ENCODE measurements at regions not wholly inside any gene's neighbourhood (a gene's known extent, or its start where the extent isn't known, plus 50 kb on each side); places are given as distances from the start of the nearest gene placed in this dataset.

GRCh38 chr6:103284835-103285234, 1574.9 kb downstream of the HACE1 start:
- no peak for DNase-seq (ENCODE audit: extremely low spot score)
- Histone ChIP-seq H3K36me3 (ENCODE audit: insufficient read depth) (no peaks in the 10 kb centered on the region), H3K4me3 (ENCODE audit: low read depth, low read length) (no peak overlapping the region), H3K4me1 (ENCODE audit: insufficient read depth) (no peaks in the 10 kb centered on the region), H3K27ac (ENCODE audit: low read depth) (no peak overlapping the region)
- WGBS, result 32% methylated on average over 2 of the region's 2 CpGs

- H3K4me3 ChIP-seq (ENCODE audit: low read depth, low read length), result no peak overlapping the region
- 87% methylated on average over 2 of the region's 2 CpGs for WGBS
- no peaks in the 10 kb centered on the region for H3K4me1 ChIP-seq (ENCODE audit: insufficient read depth)
- H3K36me3 ChIP-seq (ENCODE audit: insufficient read depth), result no peaks in the 10 kb centered on the region
- no peak for DNase-seq (ENCODE audit: extremely low spot score)
- no peak overlapping the region for H3K27ac ChIP-seq (ENCODE audit: low read depth)
Measured at GRCh38 chr6:103280417-103280816, 1579.3 kb downstream of the HACE1 start.

GRCh38 chr6:103277936-103278335, 1581.8 kb downstream of the HACE1 start:
- 43% methylated on average over 1 of the region's 1 CpG for WGBS
- no peak overlapping the region for H3K27ac ChIP-seq (ENCODE audit: low read depth)
- H3K36me3 ChIP-seq (ENCODE audit: insufficient read depth), result no peaks in the 10 kb centered on the region
- no peak overlapping the region for H3K4me3 ChIP-seq (ENCODE audit: low read depth, low read length)
- no peaks in the 10 kb centered on the region for H3K4me1 ChIP-seq (ENCODE audit: insufficient read depth)
- DNase-seq (ENCODE audit: extremely low spot score), result no peak

GRCh38 chr6:103273048-103273447, 1586.7 kb downstream of the HACE1 start:
- no peak for DNase-seq (ENCODE audit: extremely low spot score)
- no peak overlapping the region for H3K27ac ChIP-seq (ENCODE audit: low read depth)
- H3K36me3 ChIP-seq (ENCODE audit: insufficient read depth), result no peaks in the 10 kb centered on the region
- 25% methylated on average over 1 of the region's 1 CpG for WGBS
- no peaks in the 10 kb centered on the region for H3K4me1 ChIP-seq (ENCODE audit: insufficient read depth)
- H3K4me3 ChIP-seq (ENCODE audit: low read depth, low read length), result no peak overlapping the region

DNA sequence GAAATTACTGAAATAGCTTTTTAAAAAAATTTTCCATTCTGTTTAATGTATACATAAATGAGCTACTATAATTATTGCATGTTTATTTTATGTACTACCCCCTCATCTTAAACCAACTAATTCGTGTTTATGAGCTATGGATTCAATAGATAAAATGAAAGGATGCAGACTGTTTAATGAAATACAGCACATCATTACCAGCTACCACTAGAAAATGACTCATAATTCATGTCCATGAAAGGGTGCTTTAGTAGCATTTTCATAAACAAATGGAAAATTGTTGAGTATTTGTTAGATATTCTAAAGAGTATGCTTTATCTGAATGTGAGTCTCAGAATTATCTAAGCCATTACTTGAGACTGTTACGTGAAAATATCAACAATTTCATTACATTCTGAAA, 1590.1 kb downstream of the HACE1 start:
- DNase-seq (ENCODE audit: extremely low spot score), result no peak
- Histone ChIP-seq H3K27ac (ENCODE audit: low read depth) (no peak overlapping the region), H3K36me3 (ENCODE audit: insufficient read depth) (no peaks in the 10 kb centered on the region), H3K4me3 (ENCODE audit: low read depth, low read length) (no peak overlapping the region), H3K4me1 (ENCODE audit: insufficient read depth) (no peaks in the 10 kb centered on the region)
- WGBS, result 41% methylated on average over 2 of the region's 2 CpGs

DNA sequence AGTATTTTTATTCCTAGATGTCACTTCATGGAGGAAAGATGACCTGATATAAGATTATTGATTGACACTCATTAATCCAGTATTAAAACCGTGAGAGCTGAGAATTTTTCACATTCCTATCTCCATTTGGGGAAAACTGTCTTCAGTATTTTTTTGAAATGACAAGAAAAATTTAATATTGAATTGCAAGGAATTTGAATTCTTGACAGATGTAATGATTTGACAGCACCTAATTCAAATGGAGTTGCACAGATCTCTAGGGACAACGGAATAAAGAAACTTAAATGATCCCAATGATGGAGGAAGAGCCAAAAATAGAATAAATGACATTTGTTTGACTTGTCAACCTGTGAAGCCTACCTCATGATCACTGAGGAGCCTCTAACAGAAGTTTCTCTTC, 1591.4 kb downstream of the HACE1 start:
- no peak overlapping the region for H3K27ac ChIP-seq (ENCODE audit: low read depth)
- no peak for DNase-seq (ENCODE audit: extremely low spot score)
- no peak overlapping the region for H3K4me3 ChIP-seq (ENCODE audit: low read depth, low read length)
- H3K4me1 ChIP-seq (ENCODE audit: insufficient read depth), result no peaks in the 10 kb centered on the region
- WGBS, result 84% methylated on average over 2 of the region's 2 CpGs
- H3K36me3 ChIP-seq (ENCODE audit: insufficient read depth), result no peaks in the 10 kb centered on the region

GRCh38 chr6:103264020-103264419, 1595.7 kb downstream of the HACE1 start:
- Histone ChIP-seq H3K36me3 (ENCODE audit: insufficient read depth) (no peaks in the 10 kb centered on the region), H3K4me3 (ENCODE audit: low read depth, low read length) (no peak overlapping the region)
- 95% methylated on average over 9 of the region's 9 CpGs for WGBS

DNA sequence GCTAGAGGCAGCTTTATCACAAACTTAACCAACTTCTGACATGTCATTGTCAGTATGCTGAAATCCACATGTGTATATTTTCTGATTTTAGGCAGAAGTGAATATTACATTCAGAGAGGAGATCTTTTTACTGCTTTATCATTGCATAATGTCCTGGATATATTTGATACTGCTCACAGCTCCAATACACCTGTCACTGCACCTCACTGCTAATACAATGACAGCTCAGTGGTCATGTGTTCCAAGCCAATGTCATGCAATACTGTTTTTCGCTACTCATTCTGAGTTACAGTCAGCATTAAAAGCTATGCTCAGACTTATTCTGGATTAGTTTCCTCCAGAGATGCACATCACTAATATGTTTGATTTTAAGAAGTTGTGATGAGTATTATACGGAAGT, 1604.6 kb downstream of the HACE1 start:
- Histone ChIP-seq H3K4me3 (ENCODE audit: low read depth, low read length) (no peak overlapping the region), H3K36me3 (ENCODE audit: insufficient read depth) (no peaks in the 10 kb centered on the region), H3K27ac (ENCODE audit: low read depth) (no peak overlapping the region), H3K4me1 (ENCODE audit: insufficient read depth) (no peaks in the 10 kb centered on the region)
- no peak for DNase-seq (ENCODE audit: extremely low spot score)
- WGBS, result 94% methylated on average over 2 of the region's 2 CpGs

More at GRCh38 chr6:103264020-103264419, 1595.7 kb downstream of the HACE1 start:
- Histone ChIP-seq H3K4me1 (ENCODE audit: insufficient read depth) (no peaks in the 10 kb centered on the region), H3K27ac (ENCODE audit: low read depth) (no peak overlapping the region)
- DNase-seq (ENCODE audit: extremely low spot score), result no peak

DNA sequence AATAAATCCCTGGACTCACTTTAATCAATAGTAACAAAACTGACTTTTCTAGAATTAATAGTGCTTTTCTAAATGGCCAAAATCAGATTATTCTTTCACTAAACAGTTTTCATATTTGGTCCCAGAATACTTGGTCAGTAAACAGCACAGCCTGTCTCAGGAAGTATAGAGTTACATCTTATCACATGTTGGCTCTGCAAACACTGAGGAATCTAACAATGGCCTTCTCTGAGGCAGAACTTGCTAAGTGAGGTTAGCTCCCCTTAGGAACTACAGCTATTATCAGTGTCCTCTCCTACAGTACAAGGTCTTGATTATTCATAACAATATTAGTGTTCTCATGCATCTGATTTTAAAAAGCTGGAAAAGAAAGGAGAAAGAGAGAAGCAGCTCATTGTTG, 1622.8 kb downstream of the HACE1 start:
- Histone ChIP-seq H3K4me1 (ENCODE audit: insufficient read depth) (no peaks in the 10 kb centered on the region), H3K27ac (ENCODE audit: low read depth) (no peak overlapping the region), H3K4me3 (ENCODE audit: low read depth, low read length) (no peak overlapping the region), H3K36me3 (ENCODE audit: insufficient read depth) (no peaks in the 10 kb centered on the region)
- no peak for DNase-seq (ENCODE audit: extremely low spot score)

GRCh38 chr6:103231181-103231580, 1628.5 kb downstream of the HACE1 start:
- Histone ChIP-seq H3K4me3 (ENCODE audit: low read depth, low read length) (no peak overlapping the region), H3K4me1 (ENCODE audit: insufficient read depth) (no peaks in the 10 kb centered on the region), H3K36me3 (ENCODE audit: insufficient read depth) (no peaks in the 10 kb centered on the region), H3K27ac (ENCODE audit: low read depth) (no peak overlapping the region)
- no peak for DNase-seq (ENCODE audit: extremely low spot score)

GRCh38 chr6:103215847-103216246, 1643.9 kb downstream of the HACE1 start:
- H3K36me3 ChIP-seq (ENCODE audit: insufficient read depth), result no peaks in the 10 kb centered on the region

DNA sequence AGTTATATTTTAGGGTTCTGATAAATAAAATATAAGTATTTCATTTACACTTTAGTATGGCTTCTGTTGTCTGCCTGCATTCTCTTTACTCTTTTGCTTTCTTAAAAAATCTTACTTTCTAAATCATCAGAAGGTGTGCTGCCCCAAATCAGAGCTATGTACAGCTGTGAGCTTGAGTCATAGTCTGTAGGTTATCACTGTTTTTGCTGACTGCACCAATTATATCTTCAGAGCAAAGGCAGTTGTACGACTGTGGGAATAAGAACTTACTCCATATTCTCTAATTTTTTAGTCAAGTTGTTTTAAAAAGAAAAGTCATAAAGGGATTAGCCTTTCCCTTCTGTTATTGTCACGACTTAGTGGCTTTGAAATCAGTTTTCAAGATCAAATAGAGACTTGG, 1649.0 kb downstream of the HACE1 start:
- H3K27ac ChIP-seq (ENCODE audit: low read depth), result no peak overlapping the region
- 28% methylated on average over 2 of the region's 2 CpGs for WGBS
- no peak overlapping the region for H3K4me3 ChIP-seq (ENCODE audit: low read depth, low read length)
- H3K4me1 ChIP-seq (ENCODE audit: insufficient read depth), result no peaks in the 10 kb centered on the region
- DNase-seq (ENCODE audit: extremely low spot score), result no peak
- H3K36me3 ChIP-seq (ENCODE audit: insufficient read depth), result no peaks in the 10 kb centered on the region

More at GRCh38 chr6:103215847-103216246, 1643.9 kb downstream of the HACE1 start:
- DNase-seq (ENCODE audit: extremely low spot score), result no peak
- Histone ChIP-seq H3K4me3 (ENCODE audit: low read depth, low read length) (no peak overlapping the region), H3K27ac (ENCODE audit: low read depth) (no peak overlapping the region), H3K4me1 (ENCODE audit: insufficient read depth) (no peaks in the 10 kb centered on the region)

DNA sequence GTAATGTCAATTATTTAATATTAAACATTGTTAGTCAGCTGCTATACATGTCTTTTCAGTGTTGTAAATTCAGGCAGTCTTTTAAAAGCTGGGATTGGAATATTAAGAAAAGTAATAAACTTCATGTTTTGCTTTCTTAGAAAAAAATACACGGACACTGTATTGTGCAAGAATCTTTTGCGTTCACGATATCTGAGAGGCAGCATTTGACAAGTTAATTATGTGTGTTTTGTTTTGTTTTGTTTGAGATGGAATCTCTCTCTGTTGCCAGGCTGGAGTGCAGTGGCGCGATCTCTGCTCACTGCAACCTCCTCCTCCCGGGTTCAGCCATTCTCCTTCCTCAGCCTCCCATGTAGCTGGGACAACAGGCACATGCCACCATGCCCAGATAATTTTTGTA, 1661.3 kb downstream of the HACE1 start:
- Histone ChIP-seq H3K36me3 (ENCODE audit: insufficient read depth) (no peaks in the 10 kb centered on the region), H3K27ac (ENCODE audit: low read depth) (no peak overlapping the region), H3K4me1 (ENCODE audit: insufficient read depth) (no peaks in the 10 kb centered on the region), H3K4me3 (ENCODE audit: low read depth, low read length) (no peak overlapping the region)
- 56% methylated on average over 6 of the region's 6 CpGs for WGBS
- DNase-seq (ENCODE audit: extremely low spot score), result no peak

DNA sequence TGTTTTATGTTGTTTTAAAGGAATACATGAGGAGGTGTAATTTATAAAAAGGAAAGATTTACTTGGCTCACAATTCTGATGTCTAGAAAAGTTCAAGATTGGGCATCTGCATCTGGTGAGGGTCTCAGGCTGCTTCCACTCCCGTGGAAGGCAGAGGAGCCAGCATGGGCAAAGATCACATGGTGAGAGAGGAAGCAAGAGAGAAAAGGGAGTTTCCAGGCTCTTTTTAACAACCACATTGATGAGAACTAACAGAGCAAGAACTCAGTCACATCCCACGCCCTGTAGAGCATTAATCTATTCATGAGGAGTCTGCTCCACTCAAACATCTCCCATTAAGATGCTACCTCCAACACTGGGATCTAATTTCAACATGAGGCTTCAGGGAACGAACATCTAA, 1666.3 kb downstream of the HACE1 start:
- 68% methylated on average over 3 of the region's 3 CpGs for WGBS
- no peak overlapping the region for H3K4me3 ChIP-seq (ENCODE audit: low read depth, low read length)
- H3K4me1 ChIP-seq (ENCODE audit: insufficient read depth), result no peaks in the 10 kb centered on the region
- no peak overlapping the region for H3K27ac ChIP-seq (ENCODE audit: low read depth)
- no peak for DNase-seq (ENCODE audit: extremely low spot score)
- no peaks in the 10 kb centered on the region for H3K36me3 ChIP-seq (ENCODE audit: insufficient read depth)

DNA sequence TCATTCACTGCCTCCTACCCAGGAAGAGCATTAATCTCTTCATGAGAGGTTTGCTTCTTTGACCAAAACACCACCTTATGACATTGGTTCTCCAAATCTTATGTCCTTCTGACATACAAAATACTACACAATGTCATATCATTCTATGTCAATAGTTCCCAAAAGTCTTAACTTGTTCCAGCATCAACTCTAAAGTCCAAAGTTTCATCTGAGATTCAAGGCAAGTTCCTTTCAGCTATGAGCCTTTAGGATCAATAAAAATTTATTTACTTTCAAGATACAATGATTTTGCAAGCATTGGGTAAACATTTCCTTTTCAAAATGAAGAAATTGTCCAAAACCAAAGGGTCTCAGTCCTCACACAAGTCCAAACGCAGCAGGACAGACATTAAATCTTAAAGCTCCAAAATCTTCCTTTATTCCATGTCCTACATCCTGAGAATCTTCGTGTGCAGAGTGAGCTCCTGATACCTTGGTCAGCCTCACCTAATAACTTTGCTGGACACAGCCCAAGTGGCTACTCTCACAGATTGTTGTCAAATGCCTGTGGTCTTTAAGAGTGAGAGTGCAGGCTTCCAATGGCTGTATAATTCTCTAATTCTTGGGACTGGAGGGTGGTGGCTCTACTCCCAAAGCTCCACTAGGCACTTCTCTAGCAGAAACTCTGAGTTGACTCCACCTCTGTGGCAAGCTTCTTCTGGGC, 1668.2 kb downstream of the HACE1 start:
- H3K27ac ChIP-seq (ENCODE audit: low read depth), result no peak overlapping the region
- 60% methylated on average over 2 of the region's 2 CpGs for WGBS
- DNase-seq (ENCODE audit: extremely low spot score), result no peak
- no peak overlapping the region for H3K4me3 ChIP-seq (ENCODE audit: low read depth, low read length)
- H3K36me3 ChIP-seq (ENCODE audit: insufficient read depth), result no peaks in the 10 kb centered on the region
- H3K4me1 ChIP-seq (ENCODE audit: insufficient read depth), result no peaks in the 10 kb centered on the region
